Keratinocyte (primary cell): ENCODE measurements at regions not wholly inside any gene's neighbourhood (a gene's known extent, or its start where the extent isn't known, plus 50 kb on each side); places are given as distances from the start of the nearest gene placed in this dataset.

Source experiments
- EZH2 ChIP-seq: IDR thresholded peaks from one replicate; pipeline ENCODE4 v1.6.1; 2012; ENCODE audit warnings: inconsistent platforms, mild to moderate bottlenecking, low read length, moderate library complexity
- TF ChIP-seq, protein P1 (sequence below), 3 experiments: IDR thresholded peaks in 1 of 3; conservative IDR thresholded peaks in 1 of 3; optimal IDR thresholded peaks in 1 of 3; 2 replicates in 2 of 3; 3 replicates in 1 of 3; pipeline versions ENCODE3 to v1.5.1; 2011; ENCODE audit warnings: low read length in 3 of 3, mild to moderate bottlenecking in 3 of 3, moderate library complexity in 2 of 3, control low read depth in 1 of 3, inconsistent platforms in 1 of 3; ENCODE audit not compliant: insufficient read depth in 2 of 3; ENCODE audit errors: extremely low read depth in 1 of 3

- TF ChIP-seq, protein P1, sequence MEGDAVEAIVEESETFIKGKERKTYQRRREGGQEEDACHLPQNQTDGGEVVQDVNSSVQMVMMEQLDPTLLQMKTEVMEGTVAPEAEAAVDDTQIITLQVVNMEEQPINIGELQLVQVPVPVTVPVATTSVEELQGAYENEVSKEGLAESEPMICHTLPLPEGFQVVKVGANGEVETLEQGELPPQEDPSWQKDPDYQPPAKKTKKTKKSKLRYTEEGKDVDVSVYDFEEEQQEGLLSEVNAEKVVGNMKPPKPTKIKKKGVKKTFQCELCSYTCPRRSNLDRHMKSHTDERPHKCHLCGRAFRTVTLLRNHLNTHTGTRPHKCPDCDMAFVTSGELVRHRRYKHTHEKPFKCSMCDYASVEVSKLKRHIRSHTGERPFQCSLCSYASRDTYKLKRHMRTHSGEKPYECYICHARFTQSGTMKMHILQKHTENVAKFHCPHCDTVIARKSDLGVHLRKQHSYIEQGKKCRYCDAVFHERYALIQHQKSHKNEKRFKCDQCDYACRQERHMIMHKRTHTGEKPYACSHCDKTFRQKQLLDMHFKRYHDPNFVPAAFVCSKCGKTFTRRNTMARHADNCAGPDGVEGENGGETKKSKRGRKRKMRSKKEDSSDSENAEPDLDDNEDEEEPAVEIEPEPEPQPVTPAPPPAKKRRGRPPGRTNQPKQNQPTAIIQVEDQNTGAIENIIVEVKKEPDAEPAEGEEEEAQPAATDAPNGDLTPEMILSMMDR (optimal IDR thresholded peaks at IDR 0.05 in 1 of 3, IDR thresholded peaks at IDR 0.05 in 1 of 3, conservative IDR thresholded peaks at IDR 0.05 in 1 of 3; ENCODE audit: extremely low read depth in 1 of 3, insufficient read depth in 2 of 3, low read length in 3 of 3), result no peak
- TF ChIP-seq EZH2, result no peak
These were observed 64.7 kb upstream of the AMPD3 start for GRCh38 chr11:10390375-10390774.
